ENCODE measurements at regions not wholly inside any gene's neighbourhood (a gene's known extent, or its start where the extent isn't known, plus 50 kb on each side); places are given as distances from the start of the nearest gene placed in this dataset.

DNA sequence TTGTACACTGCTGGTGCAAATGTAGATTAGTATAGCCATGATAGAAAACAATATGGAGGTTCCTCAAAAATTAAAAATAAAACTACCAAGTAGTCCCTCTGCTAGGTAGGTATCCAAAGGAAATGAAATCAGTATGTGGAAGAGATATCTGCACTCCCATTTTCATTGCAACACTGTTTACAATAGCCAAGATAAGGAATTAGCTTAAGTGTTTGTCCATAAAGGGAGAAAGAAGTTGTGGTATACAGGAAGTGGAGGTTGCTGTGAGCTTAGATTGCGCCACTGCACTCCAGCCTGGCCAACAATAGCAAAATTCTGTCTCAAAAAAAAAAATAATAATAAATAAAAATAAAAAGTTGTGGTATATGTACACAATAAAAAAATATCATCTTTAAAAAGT, 325.0 kb upstream of the EMCN start:
- FAIRE-seq (no peak), ATAC-seq (no peak), DNase-seq (no peak)
- Histone ChIP-seq H3K4me1 (no peaks in the 10 kb centered on the region), H3K9me3 (no peaks in the 10 kb centered on the region), H3K27me3 (no peaks in the 10 kb centered on the region), H3K4me3 (no peak overlapping the region), H3K36me3 (no peaks in the 10 kb centered on the region), H3K27ac (no peak overlapping the region)
- intact Hi-C loops (cut with DNase I) = no loop called here
- no peak for TF ChIP-seq CTCF (IDR thresholded peaks at IDR 0.05)
- 78 to 93% methylated on average over 1 of the region's 1 CpG for WGBS, 2 donors

DNA sequence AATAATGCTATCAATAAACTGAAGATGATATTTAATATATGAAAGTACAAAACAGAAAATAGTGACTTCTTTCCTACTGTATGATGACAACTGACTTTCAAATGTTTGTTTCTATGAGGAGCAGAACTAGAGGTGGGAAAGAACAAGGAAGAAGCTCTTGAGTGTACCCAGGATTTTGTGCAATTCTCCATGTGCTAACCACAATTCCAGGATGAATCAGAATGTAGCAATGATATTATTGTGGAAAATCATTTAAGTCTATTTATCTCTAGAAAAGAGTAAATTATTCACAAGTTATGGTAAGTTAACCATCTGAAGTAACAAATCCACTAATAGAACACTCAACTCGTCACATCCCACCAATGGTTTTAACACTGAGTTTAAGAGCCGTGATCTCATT, 324.1 kb upstream of the EMCN start:
- Histone ChIP-seq H3K9me3 (no peaks in the 10 kb centered on the region), H3K36me3 (no peaks in the 10 kb centered on the region), H3K27me3 (no peaks in the 10 kb centered on the region), H3K4me3 (no peak overlapping the region), H3K27ac (no peak overlapping the region), H3K4me1 (no peaks in the 10 kb centered on the region)
- intact Hi-C loops (cut with DNase I) = no loop called here
- FAIRE-seq = no peak
- no peak for TF ChIP-seq CTCF (IDR thresholded peaks at IDR 0.05)
- no peak for ATAC-seq
- DNase-seq = no peak
- WGBS, 2 donors = 74 to 91% methylated on average over 2 of the region's 2 CpGs

- intact Hi-C loops (cut with DNase I) = no loop called here
- no peak for FAIRE-seq
Measured at GRCh38 chr4:100839712-100840111, 321.9 kb upstream of the EMCN start.

GRCh38 chr4:100838286-100838685, 320.5 kb upstream of the EMCN start:
- intact Hi-C loops (cut with DNase I) = no loop called here
- DNase-seq = no peak
- H3K9me3 ChIP-seq = no peaks in the 10 kb centered on the region

More at GRCh38 chr4:100839712-100840111, 321.9 kb upstream of the EMCN start:
- Histone ChIP-seq H3K9me3 (no peaks in the 10 kb centered on the region), H3K36me3 (no peaks in the 10 kb centered on the region), H3K4me1 (no peaks in the 10 kb centered on the region), H3K27ac (no peak overlapping the region), H3K4me3 (no peak overlapping the region), H3K27me3 (no peaks in the 10 kb centered on the region)
- DNase-seq = no peak
- TF ChIP-seq CTCF (IDR thresholded peaks at IDR 0.05) = no peak
- WGBS, 2 donors = 73 to 78% methylated on average over 2 of the region's 2 CpGs
- no peak for ATAC-seq

GRCh38 chr4:100836929-100837328, 319.1 kb upstream of the EMCN start:
- 49 to 58% methylated on average over 1 of the region's 1 CpG for WGBS, 2 donors
- no peak for FAIRE-seq
- no peaks in the 10 kb centered on the region for H3K36me3 ChIP-seq

More at GRCh38 chr4:100838286-100838685, 320.5 kb upstream of the EMCN start:
- ATAC-seq (no peak), FAIRE-seq (no peak)
- Histone ChIP-seq H3K27me3 (no peaks in the 10 kb centered on the region), H3K36me3 (no peaks in the 10 kb centered on the region), H3K27ac (no peak overlapping the region), H3K4me3 (no peak overlapping the region), H3K4me1 (no peaks in the 10 kb centered on the region)
- TF ChIP-seq CTCF (IDR thresholded peaks at IDR 0.05) = no peak
- WGBS, 2 donors = 69 to 70% methylated on average over 1 of the region's 1 CpG

More at GRCh38 chr4:100836929-100837328, 319.1 kb upstream of the EMCN start:
- no peak overlapping the region for H3K4me3 ChIP-seq
- intact Hi-C loops (cut with DNase I) = no loop called here
- TF ChIP-seq CTCF (IDR thresholded peaks at IDR 0.05) = no peak
- H3K4me1 ChIP-seq = no peaks in the 10 kb centered on the region
- ATAC-seq = no peak
- H3K27me3 ChIP-seq = no peaks in the 10 kb centered on the region
- no peaks in the 10 kb centered on the region for H3K9me3 ChIP-seq
- no peak for DNase-seq
- no peak overlapping the region for H3K27ac ChIP-seq
